HEK293 (cell line): ENCODE measurements at regions not wholly inside any gene's neighbourhood (a gene's known extent, or its start where the extent isn't known, plus 50 kb on each side); places are given as distances from the start of the nearest gene placed in this dataset.

ENCODE experiments used
- CTCF ChIA-PET: fragments of 350-600 bp; formaldehyde crosslinking; extraction: SDS; loops from one replicate; lab custom pipeline; 2021; ENCODE audit warnings: antibody characterized with exemption; lab: Yijun Ruan, JAX
- POLR2A ChIA-PET: fragments of 300-600 bp; formaldehyde crosslinking; extraction: SDS; loops from one replicate; lab custom pipeline; 2020; ENCODE audit warnings: antibody characterized with exemption, inconsistent platforms; lab: Yijun Ruan, JAX
- H3K27ac ChIP-seq: fragments of 200-500 bp; sonication (Bioruptor generic); 2 replicates; pipeline ENCODE4 v1.5.1; 2014; ENCODE audit warnings: low read depth, low read length, control low read depth, inconsistent platforms; ENCODE audit errors: extremely low read depth
- H3K36me3 ChIP-seq, 2 experiments: fragments of 200-500 bp in 1 of 2; sonication (Bioruptor generic) in 1 of 2; 1 replicate in 1 of 2; 2 replicates in 1 of 2; pipeline ENCODE4 v1.5.1; 2014 to 2017; ENCODE audit warnings: inconsistent platforms in 2 of 2, low read length in 2 of 2; ENCODE audit not compliant: control insufficient read depth in 2 of 2, insufficient read depth in 1 of 2
- H3K4me1 ChIP-seq: fragments of 200-500 bp; sonication (Bioruptor generic); 2 replicates; pipeline ENCODE4 v1.5.1; 2014; ENCODE audit warnings: mild to moderate bottlenecking, low read length, inconsistent platforms; ENCODE audit not compliant: control insufficient read depth, insufficient read depth
- H3K4me3 ChIP-seq: 2 replicates; pipeline ENCODE4 v1.5.1; 2011; ENCODE audit warnings: low read depth, mild to moderate bottlenecking, control low read depth, low read length, moderate library complexity
- H3K9me3 ChIP-seq: fragments of 200-500 bp; sonication (Bioruptor generic); 2 replicates; pipeline ENCODE4 v1.5.1; 2014; ENCODE audit warnings: low read depth, low read length, inconsistent platforms; ENCODE audit not compliant: control insufficient read depth, insufficient read depth
- BCL11B ChIP-seq: fragments of 450-650 bp; formaldehyde crosslinking; IDR thresholded peaks from 2 replicates; pipeline ENCODE4 v1.5.1; 2016; ENCODE audit warnings: low read depth, missing biosample characterization, missing genetic modification characterization
- FEZF1 ChIP-seq: fragments of 450-650 bp; formaldehyde crosslinking; IDR thresholded peaks from 2 replicates; pipeline ENCODE4 v1.5.1; 2016; ENCODE audit warnings: missing biosample characterization, missing genetic modification characterization
- KLF1 ChIP-seq: fragments of 450-650 bp; formaldehyde crosslinking; IDR thresholded peaks from 2 replicates; pipeline ENCODE4 v1.5.1; 2016; ENCODE audit warnings: missing biosample characterization, missing genetic modification characterization
- KLF8 ChIP-seq: fragments of 450-650 bp; formaldehyde crosslinking; IDR thresholded peaks from 2 replicates; pipeline ENCODE4 v1.5.1; 2016; ENCODE audit warnings: missing biosample characterization, missing genetic modification characterization
- ZNF112 ChIP-seq: fragments of 450-650 bp; formaldehyde crosslinking; IDR thresholded peaks from 2 replicates; pipeline ENCODE4 v1.5.0; 2017; ENCODE audit warnings: missing biosample characterization, missing genetic modification characterization
- ZNF132 ChIP-seq: fragments of 450-650 bp; formaldehyde crosslinking; IDR thresholded peaks from 2 replicates; pipeline ENCODE4 v1.5.1; 2017; ENCODE audit warnings: missing biosample characterization, missing genetic modification characterization, borderline replicate concordance
- ZNF138 ChIP-seq: fragments of 450-650 bp; formaldehyde crosslinking; IDR thresholded peaks from 2 replicates; pipeline ENCODE4 v1.5.1; 2016; ENCODE audit warnings: missing biosample characterization, missing genetic modification characterization, borderline replicate concordance
- ZNF157 ChIP-seq: fragments of 450-650 bp; formaldehyde crosslinking; IDR thresholded peaks from 2 replicates; pipeline ENCODE4 v1.5.1; 2016; ENCODE audit warnings: missing biosample characterization, missing genetic modification characterization
- ZNF221 ChIP-seq: fragments of 450-650 bp; formaldehyde crosslinking; IDR thresholded peaks from 2 replicates; pipeline ENCODE4 v1.5.1; 2017; ENCODE audit warnings: missing biosample characterization, missing genetic modification characterization, borderline replicate concordance
- ZNF223 ChIP-seq: fragments of 450-650 bp; formaldehyde crosslinking; IDR thresholded peaks from 2 replicates; pipeline ENCODE4 v1.5.1; 2016; ENCODE audit warnings: missing biosample characterization, missing genetic modification characterization
- ZNF335 ChIP-seq: fragments of 450-650 bp; formaldehyde crosslinking; conservative IDR thresholded peaks from 2 replicates; pipeline ENCODE4 v1.5.1; 2016; ENCODE audit warnings: missing biosample characterization, missing genetic modification characterization
- ZNF37A ChIP-seq: fragments of 450-650 bp; IDR thresholded peaks from 2 replicates; pipeline ENCODE4 v1.5.1; 2018; ENCODE audit warnings: missing biosample characterization, missing genetic modification characterization
- ZNF48 ChIP-seq: fragments of 450-650 bp; formaldehyde crosslinking; IDR thresholded peaks from 2 replicates; pipeline ENCODE4 v1.5.1; 2016; ENCODE audit warnings: missing biosample characterization, missing genetic modification characterization
- ZNF501 ChIP-seq: fragments of 450-650 bp; formaldehyde crosslinking; IDR thresholded peaks from 2 replicates; pipeline ENCODE4 v1.5.1; 2016; ENCODE audit warnings: missing biosample characterization, missing genetic modification characterization
- ZNF544 ChIP-seq: fragments of 450-650 bp; formaldehyde crosslinking; IDR thresholded peaks from 2 replicates; pipeline ENCODE4 v1.5.0; 2017; ENCODE audit warnings: missing biosample characterization, missing genetic modification characterization
- ZNF629 ChIP-seq: fragments of 450-650 bp; formaldehyde crosslinking; IDR thresholded peaks from 2 replicates; pipeline ENCODE4 v1.5.1; 2017; ENCODE audit warnings: missing biosample characterization, missing genetic modification characterization
- ZNF660 ChIP-seq: fragments of 450-650 bp; IDR thresholded peaks from 2 replicates; pipeline ENCODE4 v1.5.1; 2018; ENCODE audit warnings: missing biosample characterization, mild to moderate bottlenecking, missing genetic modification characterization
- ZNF747 ChIP-seq: fragments of 450-650 bp; formaldehyde crosslinking; IDR thresholded peaks from 2 replicates; pipeline ENCODE4 v1.5.1; 2016; ENCODE audit warnings: missing biosample characterization, missing genetic modification characterization
- ZNF776 ChIP-seq: fragments of 450-650 bp; formaldehyde crosslinking; IDR thresholded peaks from 2 replicates; pipeline ENCODE4 v1.5.0; 2017; ENCODE audit warnings: missing biosample characterization, missing genetic modification characterization, borderline replicate concordance
- ZSCAN23 ChIP-seq: fragments of 450-650 bp; formaldehyde crosslinking; IDR thresholded peaks from 2 replicates; pipeline ENCODE4 v1.5.1; 2016; ENCODE audit warnings: missing biosample characterization, missing genetic modification characterization
- TF ChIP-seq, protein P1 (sequence below): fragments of 450-650 bp; formaldehyde crosslinking; IDR thresholded peaks from 2 replicates; pipeline ENCODE4 v1.5.1; 2017; ENCODE audit warnings: missing biosample characterization, missing genetic modification characterization
- TF ChIP-seq, protein P2 (sequence below): fragments of 450-650 bp; IDR thresholded peaks from 2 replicates; pipeline ENCODE4 v1.5.1; 2018; ENCODE audit warnings: missing biosample characterization, mild to moderate bottlenecking, missing genetic modification characterization
- TF ChIP-seq, protein P3 (sequence below): fragments of 450-650 bp; formaldehyde crosslinking; IDR thresholded peaks from 2 replicates; pipeline ENCODE4 v1.5.1; 2017; ENCODE audit warnings: missing biosample characterization, missing genetic modification characterization
- TF ChIP-seq, protein P4 (sequence below): fragments of 450-650 bp; formaldehyde crosslinking; IDR thresholded peaks from 2 replicates; pipeline ENCODE4 v1.5.1; 2016; ENCODE audit warnings: missing biosample characterization, missing genetic modification characterization

DNA sequence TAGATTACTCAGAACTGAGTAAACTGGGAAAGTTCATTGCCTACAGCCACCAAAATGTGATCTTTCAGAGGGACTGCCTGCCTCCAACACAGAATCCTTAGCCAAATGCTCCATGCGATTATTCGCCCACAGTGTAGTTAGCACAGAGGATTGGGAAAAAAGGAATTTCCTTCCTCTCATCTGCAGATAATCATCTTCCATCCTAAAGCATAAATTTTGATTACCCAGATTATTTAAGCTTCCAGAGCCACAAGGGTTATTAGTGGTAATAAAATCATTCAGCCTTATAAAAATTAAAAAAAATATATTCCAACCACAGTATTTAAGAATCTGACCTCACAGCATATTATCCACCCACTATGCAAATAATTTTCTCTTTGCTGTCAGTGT is 285.3 kb upstream of the GRAMD2B start:
- CTCF ChIA-PET = interaction anchor here (0.6 kb wide), 1 partner anchor 187 kb away, joined by 3 read pairs; no protein-coding TSS in a partner anchor
- H3K4me1 ChIP-seq = peaks cover 12% of the 10 kb centered on the region
- no peak overlapping the region for H3K4me3 ChIP-seq
- POLR2A ChIA-PET = interaction anchor here (0.8 kb wide), 1 partner anchor 11 kb away, joined by 3 read pairs; no protein-coding TSS in a partner anchor
- no peak for TF ChIP-seq ZNF138 (tag by site-specific recombination)
- no peak for TF ChIP-seq FEZF1
- TF ChIP-seq KLF8 (tag by site-specific recombination) = no peak
- TF ChIP-seq ZNF48 (tag by site-specific recombination) = no peak
- no peak for TF ChIP-seq ZNF157 (tag by site-specific recombination)
- no peak for TF ChIP-seq ZNF747 (tag by site-specific recombination)
- TF ChIP-seq, all 188 proteins: peak for 0
- H3K36me3 ChIP-seq = no peaks in the 10 kb centered on the region
- H3K27ac ChIP-seq = no peak overlapping the region
- no peaks in the 10 kb centered on the region for H3K9me3 ChIP-seq

DNA sequence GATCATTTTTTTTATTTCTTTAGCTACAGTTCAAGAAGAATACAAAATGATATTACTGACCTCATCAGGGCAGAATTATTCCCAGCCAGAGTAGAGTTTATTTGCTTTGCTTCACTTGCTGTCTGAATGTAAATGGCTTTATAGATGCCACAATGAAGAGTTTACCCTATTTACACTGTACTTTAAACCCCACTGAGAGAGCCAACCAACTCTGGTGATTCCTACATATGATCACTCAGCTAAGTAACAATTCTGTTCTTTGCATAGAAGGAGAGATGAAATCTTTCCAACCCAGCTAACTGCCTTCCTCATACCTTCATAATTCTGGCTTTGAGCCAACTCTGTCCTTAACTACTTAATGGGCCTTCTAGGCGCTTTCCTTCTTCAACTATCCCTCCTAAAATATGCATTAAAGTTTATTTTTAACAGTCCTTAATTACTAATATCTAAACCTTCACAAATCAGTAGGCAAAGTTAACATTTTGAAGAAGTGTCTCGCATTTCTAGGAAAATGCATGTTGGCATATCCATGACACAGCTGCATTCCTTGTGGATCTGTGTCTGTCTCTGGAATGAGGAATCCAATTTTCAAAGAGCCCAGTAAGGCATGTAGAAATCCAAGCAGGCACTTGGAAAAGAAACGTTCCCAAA is 284.8 kb upstream of the GRAMD2B start:
- no peak overlapping the region for H3K4me3 ChIP-seq
- 0 out of 2 replicates have a peak, but pooled peaks have one; percentile 35 for TF ChIP-seq ZNF112
- 0 out of 2 replicates have a peak, but pooled peaks have one; percentile 11 for TF ChIP-seq ZNF629 (tag by site-specific recombination)
- no peak for TF ChIP-seq ZNF335
- TF ChIP-seq ZSCAN23 (tag by site-specific recombination) = no peak
- 0 out of 2 replicates have a peak, but pooled peaks have one; percentile 18 for TF ChIP-seq ZNF37A (tag by site-specific recombination)
- no peak for TF ChIP-seq ZNF501
- no peak for TF ChIP-seq ZNF132
- TF ChIP-seq ZNF221 (tag by site-specific recombination) = 0 out of 2 replicates have a peak, but pooled peaks have one; percentile 65
- TF ChIP-seq ZNF776 = peak; percentile 68; the same call in 1 of the 2 replicates
- TF ChIP-seq, protein P1, sequence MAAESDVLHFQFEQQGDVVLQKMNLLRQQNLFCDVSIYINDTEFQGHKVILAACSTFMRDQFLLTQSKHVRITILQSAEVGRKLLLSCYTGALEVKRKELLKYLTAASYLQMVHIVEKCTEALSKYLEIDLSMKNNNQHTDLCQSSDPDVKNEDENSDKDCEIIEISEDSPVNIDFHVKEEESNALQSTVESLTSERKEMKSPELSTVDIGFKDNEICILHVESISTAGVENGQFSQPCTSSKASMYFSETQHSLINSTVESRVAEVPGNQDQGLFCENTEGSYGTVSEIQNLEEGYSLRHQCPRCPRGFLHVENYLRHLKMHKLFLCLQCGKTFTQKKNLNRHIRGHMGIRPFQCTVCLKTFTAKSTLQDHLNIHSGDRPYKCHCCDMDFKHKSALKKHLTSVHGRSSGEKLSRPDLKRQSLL (tag by site-specific recombination) = no peak; the same call in 1 of the 2 replicates
- no peak for TF ChIP-seq KLF1 (tag by site-specific recombination)
- no peak for TF ChIP-seq ZNF223 (tag by site-specific recombination)
- TF ChIP-seq ZNF544 = 0 out of 2 replicates have a peak, but pooled peaks have one; percentile 59
- TF ChIP-seq, protein P2, sequence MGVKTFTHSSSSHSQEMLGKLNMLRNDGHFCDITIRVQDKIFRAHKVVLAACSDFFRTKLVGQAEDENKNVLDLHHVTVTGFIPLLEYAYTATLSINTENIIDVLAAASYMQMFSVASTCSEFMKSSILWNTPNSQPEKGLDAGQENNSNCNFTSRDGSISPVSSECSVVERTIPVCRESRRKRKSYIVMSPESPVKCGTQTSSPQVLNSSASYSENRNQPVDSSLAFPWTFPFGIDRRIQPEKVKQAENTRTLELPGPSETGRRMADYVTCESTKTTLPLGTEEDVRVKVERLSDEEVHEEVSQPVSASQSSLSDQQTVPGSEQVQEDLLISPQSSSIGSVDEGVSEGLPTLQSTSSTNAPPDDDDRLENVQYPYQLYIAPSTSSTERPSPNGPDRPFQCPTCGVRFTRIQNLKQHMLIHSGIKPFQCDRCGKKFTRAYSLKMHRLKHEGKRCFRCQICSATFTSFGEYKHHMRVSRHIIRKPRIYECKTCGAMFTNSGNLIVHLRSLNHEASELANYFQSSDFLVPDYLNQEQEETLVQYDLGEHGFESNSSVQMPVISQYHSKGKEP (tag by site-specific recombination) = peak; percentile 76
- TF ChIP-seq, protein P3, sequence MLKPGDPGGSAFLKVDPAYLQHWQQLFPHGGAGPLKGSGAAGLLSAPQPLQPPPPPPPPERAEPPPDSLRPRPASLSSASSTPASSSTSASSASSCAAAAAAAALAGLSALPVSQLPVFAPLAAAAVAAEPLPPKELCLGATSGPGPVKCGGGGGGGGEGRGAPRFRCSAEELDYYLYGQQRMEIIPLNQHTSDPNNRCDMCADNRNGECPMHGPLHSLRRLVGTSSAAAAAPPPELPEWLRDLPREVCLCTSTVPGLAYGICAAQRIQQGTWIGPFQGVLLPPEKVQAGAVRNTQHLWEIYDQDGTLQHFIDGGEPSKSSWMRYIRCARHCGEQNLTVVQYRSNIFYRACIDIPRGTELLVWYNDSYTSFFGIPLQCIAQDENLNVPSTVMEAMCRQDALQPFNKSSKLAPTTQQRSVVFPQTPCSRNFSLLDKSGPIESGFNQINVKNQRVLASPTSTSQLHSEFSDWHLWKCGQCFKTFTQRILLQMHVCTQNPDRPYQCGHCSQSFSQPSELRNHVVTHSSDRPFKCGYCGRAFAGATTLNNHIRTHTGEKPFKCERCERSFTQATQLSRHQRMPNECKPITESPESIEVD = peak; percentile 66
- TF ChIP-seq BCL11B (tag by site-specific recombination) = no peak
- TF ChIP-seq, protein P4, sequence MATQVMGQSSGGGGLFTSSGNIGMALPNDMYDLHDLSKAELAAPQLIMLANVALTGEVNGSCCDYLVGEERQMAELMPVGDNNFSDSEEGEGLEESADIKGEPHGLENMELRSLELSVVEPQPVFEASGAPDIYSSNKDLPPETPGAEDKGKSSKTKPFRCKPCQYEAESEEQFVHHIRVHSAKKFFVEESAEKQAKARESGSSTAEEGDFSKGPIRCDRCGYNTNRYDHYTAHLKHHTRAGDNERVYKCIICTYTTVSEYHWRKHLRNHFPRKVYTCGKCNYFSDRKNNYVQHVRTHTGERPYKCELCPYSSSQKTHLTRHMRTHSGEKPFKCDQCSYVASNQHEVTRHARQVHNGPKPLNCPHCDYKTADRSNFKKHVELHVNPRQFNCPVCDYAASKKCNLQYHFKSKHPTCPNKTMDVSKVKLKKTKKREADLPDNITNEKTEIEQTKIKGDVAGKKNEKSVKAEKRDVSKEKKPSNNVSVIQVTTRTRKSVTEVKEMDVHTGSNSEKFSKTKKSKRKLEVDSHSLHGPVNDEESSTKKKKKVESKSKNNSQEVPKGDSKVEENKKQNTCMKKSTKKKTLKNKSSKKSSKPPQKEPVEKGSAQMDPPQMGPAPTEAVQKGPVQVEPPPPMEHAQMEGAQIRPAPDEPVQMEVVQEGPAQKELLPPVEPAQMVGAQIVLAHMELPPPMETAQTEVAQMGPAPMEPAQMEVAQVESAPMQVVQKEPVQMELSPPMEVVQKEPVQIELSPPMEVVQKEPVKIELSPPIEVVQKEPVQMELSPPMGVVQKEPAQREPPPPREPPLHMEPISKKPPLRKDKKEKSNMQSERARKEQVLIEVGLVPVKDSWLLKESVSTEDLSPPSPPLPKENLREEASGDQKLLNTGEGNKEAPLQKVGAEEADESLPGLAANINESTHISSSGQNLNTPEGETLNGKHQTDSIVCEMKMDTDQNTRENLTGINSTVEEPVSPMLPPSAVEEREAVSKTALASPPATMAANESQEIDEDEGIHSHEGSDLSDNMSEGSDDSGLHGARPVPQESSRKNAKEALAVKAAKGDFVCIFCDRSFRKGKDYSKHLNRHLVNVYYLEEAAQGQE = no peak
- peak; percentile 19; the same call in 1 of the 2 replicates for TF ChIP-seq ZNF660 (tag by site-specific recombination)
- POLR2A ChIA-PET = interaction anchor here (0.8 kb wide), 1 partner anchor 11 kb away, joined by 3 read pairs; no protein-coding TSS in a partner anchor
- H3K4me1 ChIP-seq = peaks cover 12% of the 10 kb centered on the region
- H3K27ac ChIP-seq = no peak overlapping the region
- H3K9me3 ChIP-seq = no peaks in the 10 kb centered on the region
- CTCF ChIA-PET = interaction anchor here (0.6 kb wide), 1 partner anchor 187 kb away, joined by 3 read pairs; no protein-coding TSS in a partner anchor
- H3K36me3 ChIP-seq = no peaks in the 10 kb centered on the region
